Endodermal cell (in vitro differentiated cells): ENCODE measurements at regions not wholly inside any gene's neighbourhood (a gene's known extent, or its start where the extent isn't known, plus 50 kb on each side); places are given as distances from the start of the nearest gene placed in this dataset.

Source experiments
- DNase-seq: peaks from one replicate; pipeline ENCODE4 v3.0.0-alpha.2; 2017
- H3K27ac ChIP-seq: 2 replicates; pipeline ENCODE4 v1.5.1; 2013; ENCODE audit warnings: mild to moderate bottlenecking, low read depth, low read length, moderate library complexity
- H3K27me3 ChIP-seq: 2 replicates; pipeline ENCODE4 v1.6.1; 2013; ENCODE audit warnings: mild to moderate bottlenecking, low read length, moderate library complexity; ENCODE audit not compliant: insufficient read depth, control insufficient read depth, poor library complexity, severe bottlenecking
- H3K36me3 ChIP-seq: 2 replicates; pipeline ENCODE4 v1.7.0; 2013; ENCODE audit warnings: mild to moderate bottlenecking, low read length, moderate library complexity; ENCODE audit not compliant: control insufficient read depth, insufficient read depth
- H3K4me1 ChIP-seq: one replicate; pipeline ENCODE4 v1.7.0; 2013; ENCODE audit warnings: low read length; ENCODE audit not compliant: control insufficient read depth, insufficient read depth
- H3K4me3 ChIP-seq: 2 replicates; pipeline ENCODE4 v1.5.1; 2013; ENCODE audit warnings: mild to moderate bottlenecking, low read length, moderate library complexity
- H3K9ac ChIP-seq: 2 replicates; pipeline ENCODE4 v1.6.1; 2013; ENCODE audit warnings: mild to moderate bottlenecking, low read length, moderate library complexity; ENCODE audit not compliant: poor library complexity, severe bottlenecking; ENCODE audit errors: extremely low read depth
- H3K9me3 ChIP-seq: 2 replicates; pipeline ENCODE4 v1.6.1; 2013; ENCODE audit warnings: mild to moderate bottlenecking, low read length, moderate library complexity; ENCODE audit not compliant: control insufficient read depth
- H3K27ac Mint-ChIP-seq: 2 replicates; pipeline ENCODE4 v1.8.0; 2020; ENCODE audit warnings: mixed read lengths
- H3K27me3 Mint-ChIP-seq: 2 replicates; pipeline ENCODE4 v1.8.0; 2021; ENCODE audit warnings: mild to moderate bottlenecking, mixed read lengths; ENCODE audit not compliant: insufficient read depth
- H3K36me3 Mint-ChIP-seq: 2 replicates; pipeline ENCODE4 v1.8.0; 2020; ENCODE audit warnings: low read depth, mixed read lengths
- H3K4me1 Mint-ChIP-seq: 2 replicates; pipeline ENCODE4 v1.8.0; 2020; ENCODE audit warnings: mixed read lengths
- H3K4me3 Mint-ChIP-seq: 2 replicates; pipeline ENCODE4 v1.8.0; 2020; ENCODE audit warnings: mild to moderate bottlenecking, moderate library complexity, mixed read lengths
- H3K9me3 Mint-ChIP-seq: 2 replicates; pipeline ENCODE4 v1.8.0; 2020; ENCODE audit warnings: mild to moderate bottlenecking, mixed read lengths
- CTCF ChIP-seq: fragments of 200-600 bp; sonication (generic); conservative IDR thresholded peaks from 2 replicates; pipeline ENCODE4 v1.5.0; 2021; ENCODE audit warnings: antibody characterized with exemption, mild to moderate bottlenecking
- WGBS, 2 experiments: methylation state at CpG; one replicate each; pipeline versions ENCODE4 v1.1.5 to v1.1.7; 2013; ENCODE audit warnings: missing lambda C conversion rate in 2 of 2, mixed read lengths in 1 of 2; ENCODE audit not compliant: insufficient coverage in 1 of 2, insufficient read length in 1 of 2; 5-methylcytosine and 5-hydroxymethylcytosine counted together

- WGBS, 2 experiments, result 83 to 88% methylated on average over 3 to 4 of the region's 4 CpGs
- no peak overlapping the region for H3K27ac Mint-ChIP-seq
Observed at GRCh38 chr5:88552426-88552825, 283.8 kb upstream of the TMEM161B start.

GRCh38 chr5:88551724-88552345, 283.2 kb upstream of the TMEM161B start:
- no peak for TF ChIP-seq CTCF
- H3K27me3 Mint-ChIP-seq, result no peaks in the 10 kb centered on the region
- peak; percentile 70 for DNase-seq
- H3K4me3 Mint-ChIP-seq, result no peak overlapping the region
- Histone ChIP-seq H3K9ac (no peak overlapping the region), H3K4me3 (no peak overlapping the region), H3K27ac (peak overlapping the region; percentile 59), H3K27me3 (no peaks in the 10 kb centered on the region), H3K9me3 (no peaks in the 10 kb centered on the region), H3K36me3 (no peaks in the 10 kb centered on the region), H3K4me1 (no peaks in the 10 kb centered on the region)
- H3K4me1 Mint-ChIP-seq, result peaks cover 21% of the 10 kb centered on the region
- 41 to 44% methylated on average over 7 to 10 of the region's 10 CpGs for WGBS, 2 experiments
- no peak overlapping the region for H3K27ac Mint-ChIP-seq
- no peaks in the 10 kb centered on the region for H3K9me3 Mint-ChIP-seq
- no peaks in the 10 kb centered on the region for H3K36me3 Mint-ChIP-seq

More at GRCh38 chr5:88552426-88552825, 283.8 kb upstream of the TMEM161B start:
- Histone ChIP-seq H3K36me3 (no peaks in the 10 kb centered on the region), H3K4me1 (no peaks in the 10 kb centered on the region), H3K27ac (no peak overlapping the region), H3K4me3 (no peak overlapping the region), H3K9me3 (no peaks in the 10 kb centered on the region), H3K9ac (no peak overlapping the region), H3K27me3 (no peaks in the 10 kb centered on the region)
- DNase-seq, result no peak
- H3K4me1 Mint-ChIP-seq, result peaks cover 21% of the 10 kb centered on the region
- H3K9me3 Mint-ChIP-seq, result no peaks in the 10 kb centered on the region
- TF ChIP-seq CTCF, result no peak
- no peaks in the 10 kb centered on the region for H3K27me3 Mint-ChIP-seq
- H3K36me3 Mint-ChIP-seq, result no peaks in the 10 kb centered on the region
- no peak overlapping the region for H3K4me3 Mint-ChIP-seq

- no peak overlapping the region for H3K4me3 ChIP-seq
- H3K27me3 Mint-ChIP-seq, result no peaks in the 10 kb centered on the region
- no peak overlapping the region for H3K27ac ChIP-seq
- DNase-seq, result no peak
- H3K27me3 ChIP-seq, result no peaks in the 10 kb centered on the region
- no peaks in the 10 kb centered on the region for H3K9me3 Mint-ChIP-seq
- H3K9ac ChIP-seq, result no peak overlapping the region
- H3K4me1 ChIP-seq, result no peaks in the 10 kb centered on the region
- peaks cover 13% of the 10 kb centered on the region for H3K4me1 Mint-ChIP-seq
- no peak overlapping the region for H3K27ac Mint-ChIP-seq
- no peak for TF ChIP-seq CTCF
- no peaks in the 10 kb centered on the region for H3K36me3 Mint-ChIP-seq
- no peak overlapping the region for H3K4me3 Mint-ChIP-seq
- H3K9me3 ChIP-seq, result no peaks in the 10 kb centered on the region
- no peaks in the 10 kb centered on the region for H3K36me3 ChIP-seq
Observed at GRCh38 chr5:88550736-88551135, 282.1 kb upstream of the TMEM161B start.
